CD4-positive, CD25-positive, alpha-beta regulatory T cell (primary cell): ENCODE measurements at regions not wholly inside any gene's neighbourhood (a gene's known extent, or its start where the extent isn't known, plus 50 kb on each side); places are given as distances from the start of the nearest gene placed in this dataset.

Source experiments
- ATAC-seq, 2 donors: fragments of 150-1000 bp; cut with Tn5 transposase; one replicate each; pipeline ENCODE4 v1.10.0; 2021; ENCODE audit warnings: low read depth in 2 of 2, moderate number of reproducible peaks in 2 of 2, moderate library complexity in 1 of 2
- DNase-seq, 3 donors: peaks; one replicate each; pipeline versions ENCODE4 v3.0.0 to v3.0.0-alpha.2; 2012 to 2022; ENCODE audit warnings: mixed read lengths in 1 of 3
- H3K27ac ChIP-seq: one replicate; pipeline ENCODE4 v1.7.0; 2013; ENCODE audit warnings: mild to moderate bottlenecking, low read length; ENCODE audit not compliant: insufficient read depth, poor library complexity, severe bottlenecking
- H3K27me3 ChIP-seq: one replicate; pipeline ENCODE4 v1.7.0; 2013; ENCODE audit warnings: low read length; ENCODE audit not compliant: control insufficient read depth, insufficient read depth
- H3K36me3 ChIP-seq: one replicate; pipeline ENCODE4 v1.7.0; 2013; ENCODE audit warnings: mild to moderate bottlenecking, low read length, moderate library complexity; ENCODE audit not compliant: control insufficient read depth, insufficient read depth
- H3K4me1 ChIP-seq: 2 replicates; pipeline ENCODE4 v1.7.0; 2013; ENCODE audit warnings: mild to moderate bottlenecking, low read length; ENCODE audit not compliant: insufficient read depth, control insufficient read depth, poor library complexity, severe bottlenecking
- H3K4me3 ChIP-seq: one replicate; pipeline ENCODE4 v1.7.0; 2013; ENCODE audit warnings: low read depth, mild to moderate bottlenecking, low read length, moderate library complexity
- H3K9me3 ChIP-seq, 2 experiments: 1 replicate in 1 of 2; 2 replicates in 1 of 2; pipeline ENCODE4 v1.7.0; 2013; ENCODE audit warnings: low read length in 2 of 2, mild to moderate bottlenecking in 1 of 2, moderate library complexity in 1 of 2; ENCODE audit not compliant: control insufficient read depth in 2 of 2
- H3K27ac Mint-ChIP-seq, 3 donors: one replicate each; pipeline ENCODE4 v1.8.0; 2020 to 2022; ENCODE audit warnings: mild to moderate bottlenecking in 3 of 3, mixed read lengths in 3 of 3, moderate library complexity in 2 of 3
- H3K27me3 Mint-ChIP-seq: one replicate; pipeline ENCODE4 v1.8.0; 2022; ENCODE audit warnings: mild to moderate bottlenecking, mixed read lengths
- H3K36me3 Mint-ChIP-seq: one replicate; pipeline ENCODE4 v1.8.0; 2020; ENCODE audit warnings: mixed read lengths
- H3K4me1 Mint-ChIP-seq, 4 donors: one replicate each; pipeline ENCODE4 v1.8.0; 2020 to 2022; ENCODE audit warnings: mixed read lengths in 4 of 4, mild to moderate bottlenecking in 1 of 4
- H3K4me3 Mint-ChIP-seq, 4 donors: one replicate each; pipeline ENCODE4 v1.8.0; 2020 to 2022; ENCODE audit warnings: mild to moderate bottlenecking in 4 of 4, mixed read lengths in 4 of 4, moderate library complexity in 3 of 4
- H3K9me3 Mint-ChIP-seq, 7 donors: one replicate each; pipeline ENCODE4 v1.8.0; 2020 to 2022; ENCODE audit warnings: mixed read lengths in 7 of 7, mild to moderate bottlenecking in 3 of 7, moderate library complexity in 2 of 7

DNA sequence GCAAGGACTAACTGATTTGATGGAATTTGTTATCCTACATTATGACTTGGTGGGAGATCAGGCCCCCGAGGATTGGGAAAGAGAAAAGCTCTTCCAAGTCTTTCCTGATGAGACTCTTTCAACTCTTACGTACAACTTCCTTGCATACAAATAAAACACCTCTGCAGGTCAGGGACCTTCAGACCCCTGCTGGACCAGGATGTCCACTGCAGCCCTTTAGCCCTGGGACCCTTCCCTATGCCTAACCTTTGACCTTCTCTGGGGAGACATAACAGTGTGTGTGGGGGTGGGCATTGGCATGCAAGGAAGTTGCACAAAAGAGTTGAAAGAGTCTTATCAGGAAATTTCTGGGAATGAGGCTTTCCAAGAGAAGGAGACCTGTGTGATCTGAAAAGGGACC is 859.4 kb downstream of the TYW1 start:
- Histone ChIP-seq H3K4me1 (no peaks in the 10 kb centered on the region), H3K4me3 (no peak overlapping the region), H3K9me3 (peaks cover 4 to 13% of the 10 kb centered on the region in 2 experiments), H3K36me3 (no peaks in the 10 kb centered on the region), H3K27ac (no peak overlapping the region), H3K27me3 (no peaks in the 10 kb centered on the region)
- Mint-ChIP-seq H3K27ac (no peak overlapping the region), H3K4me1 (no peaks in the 10 kb centered on the region), H3K9me3 (peaks cover 0 to 22% (median 8%) of the 10 kb centered on the region in 7 donors), H3K4me3 (no peak overlapping the region), H3K36me3 (no peaks in the 10 kb centered on the region), H3K27me3 (no peaks in the 10 kb centered on the region)
- ATAC-seq (no peak), DNase-seq (no peak)

DNA sequence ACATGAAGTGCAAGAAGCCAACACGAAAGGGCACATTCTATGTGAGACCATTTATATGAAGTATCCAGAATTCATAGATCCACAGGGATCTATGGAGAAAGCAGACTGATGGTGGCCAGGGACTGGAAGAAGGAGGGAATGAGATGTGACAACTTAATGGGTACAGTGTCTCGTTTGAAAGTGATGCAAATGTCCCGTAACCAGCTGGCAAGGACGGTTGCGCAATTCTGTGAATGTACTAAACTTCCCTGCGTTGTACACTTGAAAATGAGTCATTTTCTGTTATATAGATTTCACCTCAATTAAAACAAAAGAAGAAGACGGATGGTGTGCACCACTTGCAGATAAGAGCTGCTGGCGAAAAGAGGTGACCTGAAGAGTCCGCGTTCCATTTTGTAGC is 861.1 kb downstream of the TYW1 start:
- Histone ChIP-seq H3K36me3 (no peaks in the 10 kb centered on the region), H3K27me3 (no peaks in the 10 kb centered on the region), H3K4me1 (no peaks in the 10 kb centered on the region), H3K9me3 (peaks cover 8 to 26% of the 10 kb centered on the region in 2 experiments), H3K27ac (no peak overlapping the region), H3K4me3 (no peak overlapping the region)
- no peak for DNase-seq
- Mint-ChIP-seq H3K27me3 (no peaks in the 10 kb centered on the region), H3K9me3 (peaks cover 0 to 24% (median 16%) of the 10 kb centered on the region in 7 donors), H3K4me1 (no peaks in the 10 kb centered on the region), H3K4me3 (no peak overlapping the region), H3K27ac (no peak overlapping the region), H3K36me3 (no peaks in the 10 kb centered on the region)
- ATAC-seq = no peak

DNA sequence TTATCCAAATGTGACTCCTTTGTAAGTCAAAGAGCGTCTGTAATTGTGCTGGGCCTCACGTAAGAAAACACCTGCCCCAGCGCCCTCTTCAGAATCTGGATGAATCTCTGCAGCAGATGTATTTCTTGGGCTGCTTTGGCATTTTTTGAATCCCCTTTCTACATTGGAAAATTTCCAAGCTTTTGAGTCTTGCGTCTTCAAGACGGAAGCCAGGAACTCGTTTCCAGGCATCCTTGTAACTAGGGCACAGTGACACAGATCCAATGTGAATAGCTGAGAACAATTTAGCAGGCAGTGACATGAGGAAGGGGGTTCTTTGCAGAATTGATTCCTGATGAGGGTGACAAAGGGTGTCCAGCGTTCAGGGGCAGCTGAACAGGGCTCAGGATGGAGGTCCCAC is 862.3 kb downstream of the TYW1 start:
- Histone ChIP-seq H3K9me3 (peaks cover 8 to 30% of the 10 kb centered on the region in 2 experiments), H3K4me3 (no peak overlapping the region), H3K27me3 (no peaks in the 10 kb centered on the region), H3K27ac (no peak overlapping the region), H3K36me3 (no peaks in the 10 kb centered on the region), H3K4me1 (no peaks in the 10 kb centered on the region)
- Mint-ChIP-seq H3K4me3 (no peak overlapping the region), H3K9me3 (peaks cover 0 to 22% (median 13%) of the 10 kb centered on the region in 7 donors), H3K27ac (no peak overlapping the region), H3K4me1 (no peaks in the 10 kb centered on the region), H3K36me3 (no peaks in the 10 kb centered on the region), H3K27me3 (no peaks in the 10 kb centered on the region)
- ATAC-seq = no peak
- DNase-seq = no peak

DNA sequence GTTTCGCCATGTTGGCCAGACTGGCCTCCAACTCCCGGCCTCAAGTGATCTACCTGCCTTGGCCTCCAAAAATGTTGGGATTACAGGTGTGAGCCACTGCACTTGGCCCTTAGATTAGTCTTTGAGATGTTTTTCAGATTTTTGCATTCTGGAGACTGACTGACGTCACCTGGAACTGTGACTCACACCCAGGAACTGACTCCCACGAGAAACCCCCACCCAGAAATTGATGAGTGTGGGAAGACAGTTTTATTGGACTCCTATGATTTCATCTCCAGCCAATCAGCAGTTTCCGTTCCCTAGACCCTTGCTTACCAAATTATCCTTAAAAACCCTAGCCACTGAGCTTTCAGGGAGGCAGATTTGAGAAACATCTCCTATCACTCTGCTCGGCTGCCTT is 867.3 kb downstream of the TYW1 start:
- H3K4me1 Mint-ChIP-seq = no peaks in the 10 kb centered on the region
- peaks cover 0 to 24% (median 11%) of the 10 kb centered on the region in 7 donors for H3K9me3 Mint-ChIP-seq

DNA sequence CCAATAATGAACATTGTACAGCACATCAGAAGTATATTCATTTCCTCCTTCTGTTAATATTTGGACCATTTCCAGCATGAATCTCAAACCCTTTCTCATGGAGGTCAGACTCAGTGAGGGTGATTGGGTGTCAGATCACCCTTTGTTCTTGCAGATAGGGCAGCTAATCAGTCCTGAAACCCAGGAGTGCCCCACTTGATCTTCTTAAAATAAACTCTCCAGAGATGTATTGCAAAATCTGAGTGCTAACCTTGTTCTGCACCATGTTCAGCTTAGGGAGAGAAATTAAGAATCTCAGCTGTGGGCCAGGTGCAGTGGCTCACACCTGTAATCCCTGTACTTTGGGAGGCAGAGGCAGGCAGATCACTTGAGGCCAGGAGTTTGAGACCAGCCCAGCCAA is 869.4 kb downstream of the TYW1 start:
- Mint-ChIP-seq H3K4me3 (no peak overlapping the region), H3K36me3 (no peaks in the 10 kb centered on the region), H3K9me3 (peaks cover 0 to 31% (median 17%) of the 10 kb centered on the region in 7 donors), H3K27me3 (no peaks in the 10 kb centered on the region), H3K4me1 (no peaks in the 10 kb centered on the region), H3K27ac (no peak overlapping the region)
- Histone ChIP-seq H3K36me3 (no peaks in the 10 kb centered on the region), H3K27ac (no peak overlapping the region), H3K9me3 (peaks cover 4 to 22% of the 10 kb centered on the region in 2 experiments), H3K27me3 (no peaks in the 10 kb centered on the region), H3K4me1 (no peaks in the 10 kb centered on the region), H3K4me3 (no peak overlapping the region)
- DNase-seq (no peak), ATAC-seq (no peak)

More for the DNA sequence above, 867.3 kb downstream of the TYW1 start:
- H3K27ac Mint-ChIP-seq = no peak overlapping the region
- no peak for ATAC-seq
- Histone ChIP-seq H3K4me3 (no peak overlapping the region), H3K9me3 (peaks cover 8 to 35% of the 10 kb centered on the region in 2 experiments), H3K4me1 (no peaks in the 10 kb centered on the region), H3K36me3 (no peaks in the 10 kb centered on the region), H3K27me3 (no peaks in the 10 kb centered on the region), H3K27ac (no peak overlapping the region)
- H3K27me3 Mint-ChIP-seq = no peaks in the 10 kb centered on the region
- DNase-seq = no peak
- no peak overlapping the region for H3K4me3 Mint-ChIP-seq
- H3K36me3 Mint-ChIP-seq = no peaks in the 10 kb centered on the region

DNA sequence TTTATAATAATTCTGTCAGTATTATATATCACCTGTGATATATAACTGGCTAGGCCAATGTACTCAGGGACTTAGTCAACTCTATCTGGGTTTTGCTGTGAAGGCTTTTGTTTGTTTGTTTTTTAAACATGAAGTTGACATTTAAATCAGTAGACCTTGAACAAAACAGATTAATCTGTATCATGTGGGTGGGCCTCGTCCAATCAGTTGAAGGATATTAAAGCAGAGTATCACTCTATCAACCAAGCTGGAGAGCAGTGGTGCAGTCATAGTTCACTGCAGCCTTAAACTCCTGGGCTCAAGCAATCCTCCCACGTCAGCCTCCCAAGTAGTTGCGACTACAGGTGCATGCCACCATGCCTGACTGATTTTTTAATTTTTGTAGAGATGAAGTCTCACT is 870.2 kb downstream of the TYW1 start:
- H3K27me3 Mint-ChIP-seq = no peaks in the 10 kb centered on the region
- H3K9me3 Mint-ChIP-seq = peaks cover under 1 to 28% (median 16%) of the 10 kb centered on the region in 7 donors
- ATAC-seq = no peak
- no peak overlapping the region for H3K4me3 Mint-ChIP-seq
- Histone ChIP-seq H3K27ac (no peak overlapping the region), H3K9me3 (peaks cover 0 to 15% of the 10 kb centered on the region in 2 experiments), H3K27me3 (no peaks in the 10 kb centered on the region), H3K36me3 (no peaks in the 10 kb centered on the region), H3K4me3 (no peak overlapping the region), H3K4me1 (no peaks in the 10 kb centered on the region)
- no peaks in the 10 kb centered on the region for H3K4me1 Mint-ChIP-seq
- H3K36me3 Mint-ChIP-seq = no peaks in the 10 kb centered on the region
- no peak for DNase-seq
- no peak overlapping the region for H3K27ac Mint-ChIP-seq

DNA sequence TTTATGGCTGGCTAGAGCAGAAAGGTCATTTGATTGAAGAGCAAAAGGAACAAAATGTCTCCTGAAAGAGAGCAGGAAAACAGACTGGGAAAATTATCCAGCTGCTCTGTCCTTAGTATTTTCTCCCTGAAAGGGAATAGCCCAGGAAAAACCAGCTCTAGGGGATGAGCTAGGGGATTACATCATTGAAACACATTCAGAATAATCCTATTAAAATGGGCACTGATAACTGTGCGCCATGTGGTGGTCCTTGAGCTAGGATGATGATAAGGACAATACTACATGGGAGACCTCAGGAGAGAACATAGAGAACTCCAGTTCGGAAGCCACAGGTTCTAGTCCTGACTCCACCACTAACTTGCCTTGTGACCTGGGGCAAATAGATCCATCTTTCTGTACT is 873.8 kb downstream of the TYW1 start:
- Mint-ChIP-seq H3K27ac (no peak overlapping the region), H3K9me3 (peaks cover 4 to 24% (median 8%) of the 10 kb centered on the region in 7 donors), H3K27me3 (no peaks in the 10 kb centered on the region), H3K4me3 (no peak overlapping the region), H3K4me1 (no peaks in the 10 kb centered on the region), H3K36me3 (no peaks in the 10 kb centered on the region)
- no peak overlapping the region for H3K27ac ChIP-seq
- DNase-seq (no peak), ATAC-seq (no peak)
- no peaks in the 10 kb centered on the region for H3K36me3 ChIP-seq
- no peaks in the 10 kb centered on the region for H3K4me1 ChIP-seq
- peaks cover 0 to 5% of the 10 kb centered on the region in 2 experiments for H3K9me3 ChIP-seq
- no peaks in the 10 kb centered on the region for H3K27me3 ChIP-seq
- H3K4me3 ChIP-seq = no peak overlapping the region

DNA sequence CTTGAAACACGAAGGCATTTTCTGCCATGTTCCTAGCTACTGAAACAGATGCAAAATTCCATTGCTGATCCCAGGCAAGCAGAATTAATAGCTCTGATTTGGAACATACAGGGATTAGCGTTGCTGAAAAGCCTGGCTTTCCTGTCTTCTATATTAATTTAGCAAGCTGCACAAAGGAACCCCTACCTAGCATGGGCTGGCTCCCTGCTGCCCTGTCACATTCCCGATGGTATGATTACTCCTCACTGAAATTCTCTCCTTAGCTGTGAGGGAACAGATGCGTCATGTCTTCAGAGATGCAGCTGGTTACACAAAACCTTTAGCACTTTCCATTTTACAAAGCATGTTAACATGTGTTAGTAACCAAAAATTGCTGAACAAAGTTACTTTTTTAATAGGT is 878.9 kb downstream of the TYW1 start:
- ATAC-seq (no peak), DNase-seq (no peak)
- no peaks in the 10 kb centered on the region for H3K36me3 ChIP-seq
- no peak overlapping the region for H3K27ac ChIP-seq
- H3K4me3 ChIP-seq = no peak overlapping the region
- H3K4me1 ChIP-seq = no peaks in the 10 kb centered on the region
- H3K27ac Mint-ChIP-seq = no peak overlapping the region
- no peaks in the 10 kb centered on the region for H3K27me3 ChIP-seq
- H3K27me3 Mint-ChIP-seq = no peaks in the 10 kb centered on the region
- no peaks in the 10 kb centered on the region for H3K4me1 Mint-ChIP-seq
- no peak overlapping the region for H3K4me3 Mint-ChIP-seq
- no peaks in the 10 kb centered on the region for H3K36me3 Mint-ChIP-seq
- no peaks in the 10 kb centered on the region for H3K9me3 ChIP-seq
- H3K9me3 Mint-ChIP-seq = peaks cover 4 to 19% (median 10%) of the 10 kb centered on the region in 7 donors
